Dedifferentiated amniotic fluid mesenchymal stem cell (primary cell): ENCODE measurements at regions not wholly inside any gene's neighbourhood (a gene's known extent, or its start where the extent isn't known, plus 50 kb on each side); places are given as distances from the start of the nearest gene placed in this dataset.
"Not testable (repeated sequence)": the region's sequence is repeated elsewhere in the genome, so short reads cannot be mapped to it uniquely, and the experiment has no call there.

ENCODE experiments used
- DNase-seq: peaks from one replicate; pipeline ENCODE4 v3.0.0-alpha.2; 2016; ENCODE audit errors: extremely low spot score

GRCh38 chr18:59848002-59848401 lies 51.8 kb upstream of the PMAIP1 start:
- no peak for DNase-seq

- not testable (repeated sequence) for DNase-seq
These were observed 52.3 kb upstream of the PMAIP1 start for GRCh38 chr18:59847491-59847846.

GRCh38 chr18:59846814-59847490 lies 52.8 kb upstream of the PMAIP1 start:
- DNase-seq = peak; percentile 25

- DNase-seq = no peak
These were observed 56.8 kb upstream of the PMAIP1 start for GRCh38 chr18:59842947-59843346.

GRCh38 chr18:59839931-59840685 lies 59.7 kb upstream of the PMAIP1 start:
- no peak for DNase-seq

GRCh38 chr18:59839246-59839645 lies 60.5 kb upstream of the PMAIP1 start:
- DNase-seq = no peak

- peak; percentile 60 for DNase-seq
These were observed 62.2 kb upstream of the PMAIP1 start for GRCh38 chr18:59837586-59837985.

GRCh38 chr18:59835605-59836379 lies 64.0 kb upstream of the PMAIP1 start:
- DNase-seq = no peak

GRCh38 chr18:59834267-59834666 lies 65.5 kb upstream of the PMAIP1 start:
- no peak for DNase-seq

- DNase-seq = no peak
These were observed 66.0 kb upstream of the PMAIP1 start for GRCh38 chr18:59833785-59834184.

- peak; percentile 81 for DNase-seq
These were observed 76.1 kb upstream of the PMAIP1 start for GRCh38 chr18:59823596-59824195.

- no peak for DNase-seq
These were observed 76.9 kb upstream of the PMAIP1 start for GRCh38 chr18:59822612-59823550.

GRCh38 chr18:59821983-59822382 lies 77.8 kb upstream of the PMAIP1 start:
- DNase-seq = peak; percentile 29

GRCh38 chr18:59820663-59821062 lies 79.1 kb upstream of the PMAIP1 start:
- DNase-seq = peak; percentile 55

GRCh38 chr18:59818769-59819168 lies 81.0 kb upstream of the PMAIP1 start:
- no peak for DNase-seq

GRCh38 chr18:59814891-59815290 lies 84.9 kb upstream of the PMAIP1 start:
- DNase-seq = peak; percentile 57

GRCh38 chr18:59813942-59814341 lies 85.9 kb upstream of the PMAIP1 start:
- DNase-seq = no peak

- DNase-seq = no peak
These were observed 88.9 kb upstream of the PMAIP1 start for GRCh38 chr18:59810735-59811520.

- DNase-seq = no peak
These were observed 89.6 kb upstream of the PMAIP1 start for GRCh38 chr18:59810183-59810582.

GRCh38 chr18:59802031-59802430 lies 97.8 kb upstream of the PMAIP1 start:
- no peak for DNase-seq
